H7 (cell line): ENCODE measurements at regions not wholly inside any gene's neighbourhood (a gene's known extent, or its start where the extent isn't known, plus 50 kb on each side); places are given as distances from the start of the nearest gene placed in this dataset.

ENCODE experiments used
- DNase-seq: peaks from one replicate; pipeline ENCODE4 v3.0.0; 2012
- H3K27me3 ChIP-seq: 2 replicates; pipeline ENCODE4 v1.6.0; 2011; ENCODE audit warnings: mild to moderate bottlenecking, low read length; ENCODE audit not compliant: control insufficient read depth, insufficient read depth
- H3K36me3 ChIP-seq: replicated peaks from 2 replicates; pipeline ENCODE4 v1.5.1; 2011; ENCODE audit warnings: low read length; ENCODE audit not compliant: control insufficient read depth, insufficient read depth
- H3K4me3 ChIP-seq: 2 replicates; pipeline ENCODE4 v1.5.1; 2011; ENCODE audit warnings: low read depth, mild to moderate bottlenecking, control low read depth, low read length, moderate library complexity; ENCODE audit not compliant: insufficient read depth

DNA sequence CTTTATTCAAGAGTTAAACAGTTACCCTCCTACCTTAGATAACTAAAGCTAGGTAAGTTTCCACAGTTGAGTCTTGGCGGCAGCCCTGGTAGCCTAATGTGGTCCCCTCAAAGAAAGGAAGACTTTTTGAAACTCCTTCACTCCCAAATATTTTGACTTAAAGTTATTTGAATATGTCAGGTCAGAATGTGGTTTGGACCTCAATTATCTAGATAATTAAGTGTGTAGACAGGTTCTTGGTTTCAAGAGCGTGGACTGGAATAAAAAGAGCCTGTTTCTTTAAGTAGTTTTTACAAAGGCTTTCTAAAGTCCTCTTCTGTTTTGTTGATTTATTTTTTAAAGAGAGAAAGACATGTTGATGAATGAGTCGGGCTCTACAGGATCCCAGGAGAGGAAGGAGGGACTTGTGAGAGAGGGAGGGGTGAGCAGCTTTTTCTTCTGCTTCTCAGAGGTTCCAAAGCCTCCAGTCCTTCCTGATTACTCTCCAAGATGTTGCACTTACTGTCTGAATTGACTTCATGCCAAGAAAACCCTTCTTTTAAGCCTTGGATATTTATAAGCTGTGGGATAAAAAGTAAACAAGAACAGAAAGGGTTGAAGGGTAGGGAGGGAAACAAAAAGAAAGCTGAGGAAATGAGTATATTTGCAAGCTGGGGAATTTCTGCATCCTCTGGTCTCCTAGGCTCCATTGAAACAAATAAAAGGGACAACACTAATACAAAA is 457.4 kb downstream of the IGSF11 start:
- Histone ChIP-seq H3K27me3 (no peaks in the 10 kb centered on the region), H3K36me3 (no peaks in the 10 kb centered on the region), H3K4me3 (no peak overlapping the region)
- no peak for DNase-seq

GRCh38 chr3:118578559-118578958 is 456.1 kb downstream of the IGSF11 start:
- DNase-seq: no peak

DNA sequence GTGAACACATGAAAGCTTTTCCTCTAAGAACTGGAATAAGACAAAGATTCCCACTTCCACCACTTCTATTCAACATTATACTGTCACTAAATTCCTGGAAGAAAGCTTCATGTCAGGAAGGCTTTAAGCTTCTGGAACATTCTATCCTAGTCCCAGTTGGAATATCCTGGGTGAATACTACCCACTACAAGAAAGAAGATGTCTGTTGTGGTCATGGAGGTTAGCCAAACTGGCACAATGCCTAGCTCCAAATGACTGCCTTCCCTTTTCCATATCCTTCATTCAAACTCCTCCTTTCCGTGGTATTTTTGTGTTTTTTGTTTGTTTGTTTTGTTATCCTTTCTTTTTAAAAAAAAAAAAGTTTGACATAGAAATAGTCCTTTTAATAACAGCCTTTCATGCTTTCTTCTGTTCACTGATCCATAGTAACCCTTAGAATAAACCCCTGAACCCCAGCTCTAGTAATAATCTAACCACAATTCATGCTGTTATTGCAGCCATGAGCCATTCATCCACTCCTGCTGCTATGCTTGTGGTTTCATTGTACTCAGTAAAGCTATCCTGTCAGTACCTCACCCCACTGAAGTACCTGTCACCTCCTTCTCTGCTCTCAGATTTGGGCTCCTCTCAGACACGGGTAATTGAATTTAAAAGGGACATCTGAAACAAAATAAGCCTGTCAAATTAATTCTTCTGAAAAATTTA is 447.5 kb downstream of the IGSF11 start:
- no peak for DNase-seq
- Histone ChIP-seq H3K36me3 (no peaks in the 10 kb centered on the region; the same call in 1 of the 2 replicates), H3K27me3 (no peaks in the 10 kb centered on the region), H3K4me3 (no peak overlapping the region)

More at GRCh38 chr3:118578559-118578958, 456.1 kb downstream of the IGSF11 start:
- Histone ChIP-seq H3K36me3 (no peaks in the 10 kb centered on the region), H3K27me3 (no peaks in the 10 kb centered on the region), H3K4me3 (no peak overlapping the region)

GRCh38 chr3:118587847-118588246 is 446.8 kb downstream of the IGSF11 start:
- Histone ChIP-seq H3K4me3 (no peak overlapping the region), H3K36me3 (no peaks in the 10 kb centered on the region; the same call in 1 of the 2 replicates), H3K27me3 (no peaks in the 10 kb centered on the region)
- DNase-seq: no peak

DNA sequence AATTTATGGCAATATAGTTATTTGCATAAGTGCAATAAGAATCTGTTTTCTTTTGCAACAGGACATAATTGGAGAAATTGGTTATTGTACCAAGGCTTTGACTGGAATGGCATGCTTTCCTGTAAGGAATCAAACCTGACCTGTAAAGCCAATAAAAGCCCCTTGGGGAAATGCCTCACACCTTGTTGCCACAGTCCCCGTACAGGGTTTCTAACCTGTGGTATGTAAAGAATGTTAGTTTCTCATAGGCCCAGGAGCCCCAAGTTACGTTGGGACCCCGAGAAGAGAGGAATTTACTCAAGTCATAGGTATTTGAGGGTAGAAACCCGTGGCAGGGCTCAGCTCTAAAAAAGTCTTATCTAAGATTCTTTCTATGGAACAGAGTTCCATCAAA is 441.4 kb downstream of the IGSF11 start:
- Histone ChIP-seq H3K4me3 (no peak overlapping the region), H3K36me3 (no peaks in the 10 kb centered on the region; the same call in 1 of the 2 replicates)
- no peak for DNase-seq

GRCh38 chr3:118597184-118597583 is 437.5 kb downstream of the IGSF11 start:
- Histone ChIP-seq H3K36me3 (no peaks in the 10 kb centered on the region), H3K4me3 (no peak overlapping the region), H3K27me3 (no peaks in the 10 kb centered on the region)
- DNase-seq: no peak

More for the DNA sequence above, 441.4 kb downstream of the IGSF11 start:
- no peaks in the 10 kb centered on the region for H3K27me3 ChIP-seq

GRCh38 chr3:118607915-118608820 is 426.5 kb downstream of the IGSF11 start:
- Histone ChIP-seq H3K36me3 (no peaks in the 10 kb centered on the region), H3K27me3 (no peaks in the 10 kb centered on the region), H3K4me3 (no peak overlapping the region)
- no peak for DNase-seq

DNA sequence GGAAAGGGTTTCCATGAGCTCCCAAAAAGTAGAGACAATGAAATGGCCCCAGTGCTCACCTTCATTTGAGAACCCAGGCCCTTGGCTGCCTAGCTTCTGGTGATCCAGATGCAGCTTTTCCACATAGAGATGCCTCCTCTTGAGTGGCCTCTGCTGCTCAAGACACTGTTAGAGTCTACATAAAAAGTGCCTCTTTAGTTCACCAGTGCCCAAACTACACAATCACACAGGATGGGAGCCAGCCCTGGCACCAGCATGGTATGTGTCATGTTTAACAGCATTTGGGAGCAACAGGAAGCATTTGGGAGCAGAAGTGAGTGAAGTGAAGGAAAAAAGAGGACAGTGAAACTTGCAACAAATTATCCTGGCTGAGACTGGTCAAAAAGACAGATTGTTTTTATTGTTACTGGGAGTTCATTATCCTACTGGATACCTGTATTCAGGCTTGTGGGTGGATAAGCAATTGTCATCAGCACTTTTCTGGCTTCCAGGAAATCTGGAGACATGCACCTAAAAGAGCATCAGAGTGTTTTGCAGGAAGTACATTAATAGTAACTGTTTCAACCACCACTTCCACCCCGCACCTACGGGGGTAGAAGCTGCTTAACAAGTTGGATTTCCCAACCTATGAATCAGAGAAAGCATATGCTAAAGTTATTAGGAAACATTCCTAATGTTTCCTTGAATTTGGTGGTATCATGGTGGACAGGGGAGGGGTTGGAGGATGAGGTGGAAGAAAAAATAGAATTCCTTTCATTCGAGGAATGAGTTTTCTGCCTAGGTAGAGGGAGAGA is 416.2 kb downstream of the IGSF11 start:
- no peak for DNase-seq
- Histone ChIP-seq H3K4me3 (no peak overlapping the region), H3K27me3 (no peaks in the 10 kb centered on the region), H3K36me3 (no peaks in the 10 kb centered on the region)

GRCh38 chr3:118626453-118626852 is 408.2 kb downstream of the IGSF11 start:
- no peak for DNase-seq
- Histone ChIP-seq H3K27me3 (no peaks in the 10 kb centered on the region), H3K4me3 (no peak overlapping the region), H3K36me3 (no peaks in the 10 kb centered on the region)

GRCh38 chr3:118628704-118629341 is 405.8 kb downstream of the IGSF11 start:
- DNase-seq: peak; percentile 57
- Histone ChIP-seq H3K27me3 (no peaks in the 10 kb centered on the region), H3K4me3 (no peak overlapping the region), H3K36me3 (no peaks in the 10 kb centered on the region)

DNA sequence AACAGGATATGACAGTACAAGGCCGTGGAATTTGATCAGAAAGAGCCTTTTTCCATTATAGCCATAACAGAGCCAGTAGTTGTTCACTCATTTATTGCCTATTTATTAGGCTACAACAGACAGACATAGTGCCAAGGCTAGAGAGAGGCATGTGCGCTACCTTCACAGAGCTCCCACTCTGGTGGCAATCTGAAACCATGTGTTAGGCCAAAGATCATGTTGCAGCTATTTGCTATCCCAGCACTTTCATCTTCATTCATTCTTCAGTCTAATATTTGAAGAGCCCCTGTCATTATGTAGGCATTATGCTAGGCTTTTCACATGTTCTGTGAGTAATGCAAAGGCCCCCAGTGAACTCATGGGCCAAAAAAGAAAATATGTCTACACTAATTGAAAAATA is 404.8 kb downstream of the IGSF11 start:
- no peaks in the 10 kb centered on the region for H3K36me3 ChIP-seq
- H3K27me3 ChIP-seq: no peaks in the 10 kb centered on the region
- no peak overlapping the region for H3K4me3 ChIP-seq
- no peak for DNase-seq

GRCh38 chr3:118635711-118636110 is 398.9 kb downstream of the IGSF11 start:
- H3K27me3 ChIP-seq: no peaks in the 10 kb centered on the region
- H3K36me3 ChIP-seq: no peaks in the 10 kb centered on the region
- DNase-seq: no peak
- H3K4me3 ChIP-seq: no peak overlapping the region

DNA sequence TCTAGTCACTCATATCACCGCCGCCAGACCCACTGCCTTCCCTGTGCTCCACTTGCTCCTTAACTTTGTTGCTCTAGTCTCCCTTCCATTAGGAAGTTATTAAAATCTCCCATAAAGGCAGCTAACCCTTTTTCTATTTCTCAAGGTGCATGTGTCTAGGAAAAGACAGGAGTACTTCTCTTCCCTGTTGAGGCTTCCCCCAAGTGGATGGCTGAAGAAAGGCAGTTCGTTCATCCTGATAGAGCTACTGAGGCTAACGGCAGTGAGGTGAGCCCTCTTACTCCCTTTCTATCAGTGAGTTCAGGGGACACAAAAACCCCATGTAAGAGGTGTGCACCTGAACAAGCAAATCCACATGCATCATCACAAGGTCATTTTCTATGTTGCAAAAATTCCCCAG is 397.8 kb downstream of the IGSF11 start:
- Histone ChIP-seq H3K36me3 (no peaks in the 10 kb centered on the region), H3K27me3 (no peaks in the 10 kb centered on the region), H3K4me3 (no peak overlapping the region)
- DNase-seq: peak; percentile 20
